Skin epidermis (tissue), 12 donors: ENCODE measurements at regions not wholly inside any gene's neighbourhood (a gene's known extent, or its start where the extent isn't known, plus 50 kb on each side); places are given as distances from the start of the nearest gene placed in this dataset.

Experiments
- H3K27ac ChIP-seq, 21 experiments: fragments of 200-600 bp; sonication (generic) in 11 of 21; one replicate each; pipeline ENCODE4 v1.5.0; 2020; ENCODE audit warnings: mild to moderate bottlenecking in 3 of 21, inconsistent platforms in 2 of 21, moderate library complexity in 2 of 21
- H3K4me3 ChIP-seq, 7 experiments: fragments of 200-600 bp; sonication (generic) in 2 of 7; one replicate each; pipeline ENCODE4 v1.5.0; 2020; ENCODE audit warnings: inconsistent platforms in 2 of 7, mild to moderate bottlenecking in 2 of 7, moderate library complexity in 1 of 7

DNA sequence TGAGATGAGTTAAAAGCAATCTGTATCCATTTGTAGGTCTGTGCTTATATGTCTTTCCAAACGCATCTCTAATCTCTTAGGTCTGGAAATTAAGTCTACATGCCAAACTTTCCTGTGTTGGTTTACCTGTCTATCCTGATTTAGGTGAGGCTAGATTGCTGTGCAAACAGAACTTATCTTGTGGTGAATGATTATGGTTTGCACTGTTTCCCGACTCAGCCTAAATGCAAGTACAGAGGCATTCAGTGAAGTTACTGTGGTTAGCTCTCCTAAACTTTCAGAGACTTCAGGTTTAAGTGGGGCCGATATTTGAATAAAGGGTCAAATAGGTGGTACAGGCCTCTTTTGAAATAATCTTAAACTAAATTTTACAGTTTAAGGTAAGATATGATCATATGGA, 103.5 kb downstream of the ICOS start:
- Histone ChIP-seq H3K4me3 (no peak overlapping the region), H3K27ac (no peak overlapping the region)

DNA sequence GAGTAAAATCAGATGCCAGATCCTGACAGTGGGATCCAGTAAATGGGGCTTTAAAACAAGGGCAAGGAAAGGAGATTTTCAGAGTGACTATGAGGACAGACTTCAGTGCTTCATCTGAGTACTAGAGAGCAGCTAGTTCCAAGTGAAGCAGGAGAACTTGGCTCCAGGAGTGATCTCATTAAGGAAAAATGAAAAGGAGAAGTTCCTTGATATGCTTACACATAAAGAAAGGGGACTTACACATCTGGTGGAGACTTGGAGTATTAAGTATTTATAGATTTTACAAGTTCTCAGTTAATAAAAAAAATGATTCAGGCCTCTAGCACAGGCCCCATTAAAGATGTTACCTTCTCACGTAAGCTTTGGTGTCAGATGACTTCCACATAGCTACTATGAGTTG, 105.8 kb downstream of the ICOS start:
- Histone ChIP-seq H3K27ac (no peak overlapping the region), H3K4me3 (no peak overlapping the region)

DNA sequence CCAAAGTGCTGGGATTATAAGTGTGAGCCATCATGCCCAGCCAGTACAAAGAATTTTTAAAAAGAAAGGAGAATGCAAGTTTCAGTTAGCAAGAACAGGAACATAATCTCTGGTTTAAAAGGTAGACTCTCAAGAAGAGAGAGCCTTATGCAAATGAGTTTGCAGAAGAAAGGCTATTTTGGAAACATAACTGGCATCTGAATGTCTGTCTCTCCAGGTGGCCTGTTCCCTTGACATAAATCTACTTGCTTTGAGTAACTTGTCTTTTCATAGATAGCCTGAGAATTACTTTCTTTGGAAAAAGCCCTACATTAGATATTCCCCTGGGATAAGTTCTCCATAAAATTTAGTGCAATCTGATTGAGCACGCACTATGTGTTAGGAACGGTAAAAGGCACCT, 109.6 kb downstream of the ICOS start:
- Histone ChIP-seq H3K27ac (no peak overlapping the region), H3K4me3 (no peak overlapping the region)

DNA sequence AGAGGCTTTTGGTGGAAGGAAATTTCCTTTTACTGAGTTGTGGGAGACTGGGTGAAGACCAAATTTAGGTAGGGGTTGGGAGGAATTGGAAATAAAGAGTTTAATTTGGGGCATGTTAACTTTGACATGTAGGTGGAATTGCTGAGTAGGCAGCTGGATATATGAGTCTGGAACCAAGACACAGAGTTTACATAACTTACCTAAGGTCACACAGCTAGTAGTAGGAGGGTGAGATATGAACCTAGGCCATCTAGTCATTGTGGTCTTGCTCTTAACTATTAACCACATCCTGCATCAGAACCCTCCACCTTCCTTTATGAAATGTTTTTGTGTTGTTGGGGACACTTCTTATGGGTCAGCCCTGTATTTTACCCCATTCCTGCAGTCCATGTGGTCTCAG, 113.1 kb downstream of the ICOS start:
- Histone ChIP-seq H3K4me3 (no peak overlapping the region), H3K27ac (no peak overlapping the region)

DNA sequence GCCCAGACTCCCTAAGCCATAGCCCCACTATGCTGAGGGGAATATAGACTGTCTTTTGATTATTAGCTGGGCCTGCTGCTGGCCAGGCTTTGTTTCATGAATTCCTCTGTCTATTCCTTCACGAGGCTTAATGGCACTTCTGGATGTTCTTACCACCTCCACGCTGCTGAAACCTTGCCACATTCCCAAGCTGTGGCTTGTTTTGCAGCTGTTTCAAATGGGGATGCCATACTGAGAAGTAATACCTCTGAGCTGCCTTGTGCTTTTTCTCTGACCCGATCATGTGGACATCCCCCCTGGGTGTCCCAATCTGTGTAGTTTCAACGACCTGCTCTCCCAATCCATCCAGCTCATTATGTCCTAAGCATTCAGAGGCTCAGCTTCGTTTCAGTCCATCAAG, 114.1 kb downstream of the ICOS start:
- Histone ChIP-seq H3K27ac (no peak overlapping the region), H3K4me3 (no peak overlapping the region)

DNA sequence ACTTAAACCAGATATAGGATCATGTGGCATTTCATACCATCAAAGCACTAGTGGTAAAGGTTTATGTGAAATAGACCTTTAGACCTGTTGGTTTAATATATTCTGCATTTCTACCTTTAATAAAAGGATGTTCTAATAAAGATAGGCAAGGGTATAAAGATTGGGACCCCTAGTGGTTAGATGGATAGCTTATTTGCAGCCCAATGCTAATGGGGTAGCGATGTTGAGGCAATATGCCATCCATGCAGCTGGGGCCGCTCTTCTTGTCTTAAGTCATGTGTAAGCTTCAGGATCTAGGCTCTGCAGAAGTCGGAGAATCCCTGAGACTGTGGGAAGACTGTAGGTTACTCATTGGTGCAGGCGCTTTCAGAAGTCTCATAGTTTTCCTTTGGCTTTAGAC, 114.9 kb downstream of the ICOS start:
- no peak overlapping the region for H3K4me3 ChIP-seq
- H3K27ac ChIP-seq: no peak overlapping the region

DNA sequence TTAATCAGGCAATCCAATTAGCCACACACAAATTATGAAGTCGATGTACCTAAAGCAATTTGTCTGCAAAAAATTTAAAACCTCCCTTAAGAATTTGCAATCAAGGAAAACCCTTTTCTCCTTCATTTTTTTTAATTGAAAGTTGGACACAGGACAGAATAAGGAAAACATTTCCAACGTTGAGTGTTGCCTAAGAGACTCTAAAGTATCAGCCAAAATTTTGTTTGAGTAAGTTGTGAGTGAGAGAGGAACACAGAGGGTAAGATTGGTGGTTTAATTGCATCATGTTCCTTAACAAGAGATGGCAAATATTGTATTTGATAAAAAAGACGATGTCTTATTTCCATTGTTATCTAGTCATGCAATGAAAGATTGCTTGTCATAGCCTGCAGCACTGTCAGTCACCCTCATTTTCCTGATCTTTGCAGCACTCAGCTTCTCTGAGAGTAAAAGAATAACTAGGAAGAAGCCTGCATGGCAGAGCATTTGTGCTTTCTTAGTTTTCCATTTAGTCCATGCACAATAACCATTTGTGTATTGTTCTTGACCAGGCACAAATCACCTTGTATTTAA, 115.5 kb downstream of the ICOS start:
- Histone ChIP-seq H3K4me3 (no peak overlapping the region), H3K27ac (no peak overlapping the region)

DNA sequence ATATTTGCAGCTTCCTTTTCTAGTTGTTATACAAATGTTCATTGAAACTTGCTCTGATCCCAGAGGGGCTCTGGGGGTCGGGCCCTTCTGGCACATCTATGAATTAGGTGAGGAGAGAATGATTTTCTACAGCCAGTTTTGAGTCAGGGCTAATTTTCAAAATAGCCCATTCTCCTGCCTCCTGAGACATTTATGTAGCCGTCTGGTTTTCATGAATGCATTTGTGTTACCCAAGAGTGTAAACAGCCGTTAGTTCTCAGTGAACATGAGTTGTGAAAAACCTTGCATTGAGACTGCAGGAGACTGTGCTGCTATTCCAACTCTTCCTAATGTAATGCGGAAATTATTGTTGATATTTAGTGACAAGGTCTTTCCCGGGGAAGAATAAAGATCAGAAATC, 122.5 kb downstream of the ICOS start:
- H3K27ac ChIP-seq: no peak overlapping the region
- no peak overlapping the region for H3K4me3 ChIP-seq

DNA sequence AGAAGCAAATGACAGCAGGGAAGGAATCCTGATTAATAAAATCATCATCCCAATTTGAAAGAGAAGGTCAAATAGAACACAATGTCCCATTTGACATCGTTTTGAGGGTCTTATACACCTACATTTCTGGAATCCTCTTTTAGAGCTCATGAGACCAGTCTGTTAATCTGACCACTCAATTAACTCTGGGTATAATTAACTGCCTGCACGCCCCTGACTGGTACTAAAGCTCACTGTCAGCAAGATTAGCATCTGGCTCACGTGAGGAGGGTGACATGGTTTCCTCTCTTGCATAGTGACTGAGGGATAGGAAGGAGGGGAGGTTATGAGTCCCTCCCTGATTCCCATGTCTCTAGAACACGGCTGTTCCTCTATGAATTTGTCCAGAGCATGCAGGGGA, 124.3 kb downstream of the ICOS start:
- no peak overlapping the region for H3K4me3 ChIP-seq
- no peak overlapping the region for H3K27ac ChIP-seq

DNA sequence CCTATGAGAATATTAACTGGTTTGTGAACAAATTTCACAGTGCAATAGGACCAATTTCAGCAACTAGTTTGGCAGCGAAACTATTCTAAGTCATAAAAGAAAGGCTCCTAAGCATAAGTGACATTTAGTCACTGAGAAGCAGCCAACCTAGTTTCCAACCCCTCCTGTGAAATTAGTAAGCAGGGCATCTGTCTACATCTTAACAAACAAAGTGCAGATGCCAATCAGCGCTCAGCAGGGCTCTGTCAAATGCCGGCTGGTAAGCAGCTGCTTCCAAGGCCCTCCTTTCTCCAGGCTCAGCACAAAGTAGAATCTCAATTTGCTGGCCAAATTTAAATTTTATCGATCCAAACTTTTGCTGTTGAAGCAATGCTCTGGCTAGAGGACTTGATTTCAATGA, 124.7 kb downstream of the ICOS start:
- H3K4me3 ChIP-seq: no peak overlapping the region
- no peak overlapping the region for H3K27ac ChIP-seq

DNA sequence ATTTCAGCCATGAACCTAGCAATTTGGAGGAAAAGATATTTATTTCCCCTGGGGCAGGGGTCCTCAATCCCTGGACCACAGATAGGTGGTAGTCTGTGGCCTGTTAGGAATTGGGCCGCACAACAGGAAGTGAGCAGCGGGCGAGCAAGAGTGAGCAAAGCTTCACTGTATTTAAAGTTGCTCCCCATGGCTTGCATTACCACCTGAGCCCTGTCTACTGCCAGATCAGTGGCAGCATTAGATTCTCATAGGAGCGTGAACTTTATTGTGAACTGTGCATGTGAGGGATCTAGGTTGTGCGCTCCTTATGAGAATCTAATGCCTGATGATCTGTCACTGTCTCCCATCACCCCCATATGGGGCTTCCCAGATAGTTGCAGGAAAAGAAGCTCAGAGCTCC, 127.6 kb downstream of the ICOS start:
- H3K4me3 ChIP-seq: no peak overlapping the region
- H3K27ac ChIP-seq: no peak overlapping the region

DNA sequence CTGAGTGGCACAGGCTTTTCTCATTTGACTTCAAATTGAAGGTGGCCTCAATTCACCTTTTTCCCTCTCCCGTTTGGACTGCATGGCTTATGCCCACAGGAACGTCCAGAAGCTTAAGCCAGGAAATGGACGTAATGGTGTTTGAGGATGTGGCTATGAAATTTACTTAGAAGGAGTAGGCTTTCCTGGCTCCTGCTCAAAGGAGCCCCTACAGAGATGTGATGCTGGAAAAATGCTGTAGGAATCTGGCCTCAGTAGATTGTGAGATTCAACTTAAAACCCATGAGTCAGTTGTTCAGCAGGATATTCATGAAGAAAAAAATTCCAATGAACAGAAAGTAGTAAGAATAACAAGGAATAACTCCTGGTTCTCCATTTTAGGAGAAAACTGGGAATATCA, 129.0 kb downstream of the ICOS start:
- H3K27ac ChIP-seq: no peak overlapping the region

DNA sequence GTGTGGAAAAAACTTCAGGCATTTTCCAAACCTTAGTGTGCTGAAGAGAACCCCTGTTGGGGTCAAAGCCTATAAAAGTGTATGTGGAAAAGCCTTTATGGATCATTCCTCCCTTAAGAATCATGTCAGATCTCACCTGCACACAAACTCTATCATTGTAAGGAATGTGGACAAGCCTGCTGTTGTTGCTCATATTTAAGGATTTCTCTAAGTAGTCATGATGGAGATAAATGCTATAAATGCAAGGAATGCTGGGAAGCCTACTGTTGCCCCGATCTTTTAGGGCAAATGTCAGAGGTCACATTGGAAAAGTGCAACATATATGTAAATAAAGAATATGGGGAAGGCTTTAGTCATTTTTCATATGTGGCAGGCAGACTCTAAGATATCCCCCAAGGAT, 129.5 kb downstream of the ICOS start:
- Histone ChIP-seq H3K4me3 (no peak overlapping the region), H3K27ac (no peak overlapping the region)

More for the DNA sequence above, 129.0 kb downstream of the ICOS start:
- H3K4me3 ChIP-seq: no peak overlapping the region

DNA sequence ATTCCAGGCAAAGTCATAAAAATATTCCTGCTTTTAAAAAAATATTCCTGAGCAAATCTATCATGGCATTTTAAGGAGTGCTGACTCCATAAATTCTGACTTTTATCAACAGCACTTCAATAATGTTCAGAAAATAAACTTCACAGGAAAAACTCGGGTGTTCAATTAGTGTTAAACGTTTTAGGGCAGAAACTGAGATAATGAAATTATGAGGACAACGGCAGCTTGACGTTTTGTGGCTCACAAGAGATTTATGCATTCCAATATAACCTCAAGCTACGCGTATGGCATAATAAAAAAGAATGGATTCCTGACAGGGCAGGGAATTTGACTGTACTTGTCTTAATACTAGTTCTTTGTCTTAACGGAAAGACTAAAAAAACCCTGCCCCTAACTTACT, 133.2 kb downstream of the ICOS start:
- Histone ChIP-seq H3K4me3 (no peak overlapping the region), H3K27ac (no peak overlapping the region)

DNA sequence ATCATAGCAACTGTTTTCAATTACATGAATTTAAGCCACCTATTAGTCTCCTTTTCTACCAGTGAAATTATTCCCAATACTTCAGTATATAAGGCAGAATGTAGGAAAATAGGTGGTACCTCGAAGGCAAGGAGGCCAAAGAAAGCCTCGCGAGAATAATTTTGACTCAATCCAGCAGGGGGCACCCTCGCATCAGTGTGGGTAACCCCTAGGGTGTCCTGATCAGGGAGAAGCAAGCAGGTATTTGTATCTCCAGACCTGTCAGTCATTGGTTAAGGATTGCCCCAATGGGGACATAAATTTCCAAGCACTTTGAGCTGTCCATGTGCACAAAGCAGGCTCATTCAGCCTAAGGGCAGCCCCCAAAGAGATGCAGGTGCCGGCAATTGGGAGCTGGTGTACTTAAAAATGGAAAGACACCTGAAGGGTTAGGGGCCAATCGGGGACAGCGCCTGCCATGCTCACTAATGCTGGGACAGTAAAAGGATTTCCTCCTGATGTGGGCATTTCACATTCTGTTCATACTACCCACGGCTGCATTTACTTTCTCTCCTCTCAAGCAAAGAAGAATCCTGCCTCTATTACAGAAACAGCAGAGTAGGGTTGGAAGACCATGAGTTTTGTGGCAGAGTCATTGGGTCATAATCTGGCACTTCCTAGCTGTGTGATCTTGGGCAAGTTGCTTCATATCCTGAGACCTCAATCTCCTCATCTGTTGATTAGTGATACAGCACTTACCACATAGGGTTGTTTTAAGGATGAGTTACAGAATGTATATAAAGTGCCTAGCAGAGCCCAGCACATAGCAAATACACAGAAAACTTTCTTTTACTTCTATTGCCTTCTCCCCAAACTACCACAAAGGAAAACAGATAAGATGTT, 136.1 kb downstream of the ICOS start:
- no peak overlapping the region for H3K27ac ChIP-seq
- no peak overlapping the region for H3K4me3 ChIP-seq

DNA sequence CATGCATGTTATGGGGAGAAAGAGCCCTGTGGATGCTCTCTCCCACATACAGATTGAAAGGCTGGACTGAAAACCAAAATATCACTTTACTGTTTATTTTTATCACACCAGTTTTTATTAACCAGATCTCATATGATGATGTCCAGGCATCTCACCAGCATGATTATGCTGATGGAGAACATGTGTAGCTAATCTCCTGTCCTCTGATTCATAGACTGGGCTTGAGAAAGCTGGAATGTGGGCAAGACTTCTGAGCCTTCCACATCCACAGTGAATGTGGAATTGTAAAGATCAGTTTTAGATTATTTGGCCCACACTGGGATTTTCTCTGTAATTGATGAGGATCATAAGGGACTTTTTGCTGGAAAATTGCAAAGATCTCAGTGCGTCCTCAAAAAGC, 137.9 kb downstream of the ICOS start:
- H3K27ac ChIP-seq: peak overlapping the region in 2 of 21 experiments; percentile 3 to 31
- no peak overlapping the region for H3K4me3 ChIP-seq

DNA sequence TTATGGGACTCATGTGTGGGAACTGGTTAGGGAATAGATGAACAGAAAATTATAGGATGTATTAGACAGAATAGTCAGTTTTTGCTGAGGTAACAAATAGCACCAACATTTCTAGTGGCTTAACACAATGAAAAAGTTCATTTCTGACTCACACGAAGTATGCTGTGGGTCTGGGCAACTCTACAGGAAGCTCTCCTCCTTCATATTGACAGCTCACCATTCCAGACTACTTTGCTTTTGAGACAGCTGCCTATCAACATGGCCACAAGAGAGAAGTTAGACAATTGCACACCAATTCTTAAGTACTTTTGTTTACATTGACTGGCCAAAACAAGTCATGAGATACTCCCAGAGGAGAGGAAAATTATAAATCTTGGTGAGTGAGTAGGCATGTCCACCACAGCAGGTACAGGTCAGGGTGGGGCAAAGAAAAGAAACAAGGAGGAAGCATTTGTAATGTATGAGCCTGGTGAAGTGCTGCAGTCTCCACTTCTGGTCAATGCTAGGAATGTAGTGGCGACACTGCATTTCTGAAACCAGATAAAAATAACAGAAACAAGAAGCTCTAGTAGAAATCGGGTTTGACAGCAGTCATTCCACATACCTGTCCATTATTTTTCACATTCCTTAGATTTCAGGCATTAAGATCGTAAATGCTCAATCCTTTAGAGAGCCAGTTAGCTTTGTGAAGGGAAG, 141.6 kb downstream of the ICOS start:
- H3K4me3 ChIP-seq: no peak overlapping the region

DNA sequence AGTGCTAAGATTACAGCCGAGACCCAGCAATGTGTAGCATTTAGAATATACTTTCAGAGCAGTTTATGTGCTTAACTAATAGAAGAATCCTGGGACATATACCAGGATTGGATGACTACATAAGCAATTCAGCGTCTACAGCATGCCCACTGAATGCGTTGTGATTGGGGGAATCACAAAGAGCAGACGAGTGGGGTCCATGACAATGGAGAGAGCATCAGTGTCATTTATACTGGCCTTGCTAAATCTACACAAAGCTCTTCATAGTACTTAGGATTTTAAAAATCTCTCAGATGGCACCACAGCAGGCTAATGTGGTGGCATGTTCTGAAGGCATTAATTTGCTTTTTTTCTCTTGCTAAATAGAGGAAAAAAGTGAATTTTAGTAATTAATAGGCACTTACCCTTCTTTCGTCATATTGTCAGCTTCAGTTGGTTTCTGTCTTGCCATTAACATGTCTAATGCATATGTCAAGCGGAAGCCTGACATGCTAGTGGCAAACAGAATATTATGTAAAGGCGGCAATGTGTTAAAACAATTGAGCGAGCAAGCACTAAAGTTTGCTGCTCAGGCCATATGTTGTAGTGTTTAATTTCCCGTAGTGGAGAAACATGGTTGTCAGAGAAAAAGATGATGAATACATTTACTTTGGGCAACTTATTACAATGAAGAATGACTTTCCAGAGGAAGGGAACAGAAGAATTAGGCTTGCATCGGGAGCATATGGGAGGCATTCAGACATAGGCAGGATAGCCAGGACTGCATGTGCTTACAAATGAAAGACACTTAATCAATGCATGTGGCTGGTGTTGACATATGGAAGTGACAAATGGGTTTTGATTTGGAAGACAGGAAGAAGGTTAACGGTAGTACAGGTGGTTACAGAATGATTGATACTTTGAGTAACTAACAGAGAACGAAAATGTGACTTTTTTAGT, 145.2 kb downstream of the ICOS start:
- no peak overlapping the region for H3K4me3 ChIP-seq
- H3K27ac ChIP-seq: no peak overlapping the region

More for the DNA sequence above, 141.6 kb downstream of the ICOS start:
- no peak overlapping the region for H3K27ac ChIP-seq

DNA sequence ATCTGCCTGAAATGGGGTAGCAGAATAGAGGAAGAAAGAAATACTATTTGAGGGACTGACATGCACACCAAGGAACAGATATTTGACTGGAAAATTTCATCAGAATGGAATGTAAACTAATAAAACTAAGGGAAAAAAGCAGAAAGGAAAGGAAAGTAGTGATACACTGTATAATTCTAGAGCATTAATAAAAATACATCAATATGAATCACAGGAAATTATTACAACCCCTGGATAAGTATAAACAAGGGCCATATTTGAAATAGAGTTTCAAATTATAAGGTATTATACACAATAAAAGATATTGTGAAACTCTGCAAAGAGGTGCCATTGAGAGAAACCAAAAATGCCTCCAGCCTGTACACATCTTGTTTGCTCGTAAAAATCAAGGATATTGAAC, 149.6 kb downstream of the ICOS start:
- Histone ChIP-seq H3K27ac (no peak overlapping the region), H3K4me3 (no peak overlapping the region)

DNA sequence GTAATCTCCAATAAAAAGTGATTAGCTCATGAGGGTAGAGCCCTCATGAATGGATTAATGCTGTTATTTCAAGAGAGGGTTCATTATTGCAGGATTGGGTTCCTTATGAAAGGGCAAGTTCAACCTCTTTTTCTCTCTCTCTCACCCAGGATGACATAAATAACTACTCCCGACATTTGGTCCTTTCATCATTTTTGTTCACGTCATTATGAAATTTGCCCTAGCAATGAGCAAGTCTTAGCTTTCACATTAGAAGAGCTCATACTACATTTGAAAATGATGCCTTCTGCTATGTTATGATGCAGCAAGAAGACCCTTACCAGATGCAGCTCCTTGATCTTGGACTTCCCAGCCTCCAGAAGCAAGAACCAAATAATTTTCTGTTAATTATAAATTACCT, 152.5 kb downstream of the ICOS start:
- no peak overlapping the region for H3K4me3 ChIP-seq
- no peak overlapping the region for H3K27ac ChIP-seq
